ENCODE measurements at regions not wholly inside any gene's neighbourhood (a gene's known extent, or its start where the extent isn't known, plus 50 kb on each side); places are given as distances from the start of the nearest gene placed in this dataset.
A peak's percentile ranks its signal among the peaks of the same experiment; 100 is the strongest.
"Not testable (repeated sequence)": the region's sequence is repeated elsewhere in the genome, so short reads cannot be mapped to it uniquely, and the experiment has no call there.

GRCh38 chr16:82295290-82296201 lies 125.5 kb upstream of the MPHOSPH6 start:
- DNase-seq: no peak

DNA sequence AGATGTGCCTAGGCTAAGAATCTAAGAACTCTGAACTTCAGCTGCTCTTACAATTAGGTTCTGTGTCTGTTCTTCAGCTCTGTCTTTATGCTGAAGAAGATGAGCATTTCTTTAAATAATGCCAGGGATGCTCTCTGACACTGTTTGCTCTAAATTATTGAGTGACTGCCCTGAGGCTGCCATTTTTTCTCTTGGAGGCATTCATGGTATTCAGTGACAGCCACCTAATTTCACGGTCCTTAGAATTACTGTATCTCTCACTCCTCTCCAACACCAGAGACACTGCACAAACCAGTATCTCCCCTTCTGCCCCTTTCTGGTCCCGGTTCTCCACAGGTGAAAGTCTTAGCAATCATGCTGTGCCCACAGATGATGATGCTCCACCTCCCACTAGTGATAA lies 123.6 kb upstream of the MPHOSPH6 start:
- no peak for DNase-seq

DNA sequence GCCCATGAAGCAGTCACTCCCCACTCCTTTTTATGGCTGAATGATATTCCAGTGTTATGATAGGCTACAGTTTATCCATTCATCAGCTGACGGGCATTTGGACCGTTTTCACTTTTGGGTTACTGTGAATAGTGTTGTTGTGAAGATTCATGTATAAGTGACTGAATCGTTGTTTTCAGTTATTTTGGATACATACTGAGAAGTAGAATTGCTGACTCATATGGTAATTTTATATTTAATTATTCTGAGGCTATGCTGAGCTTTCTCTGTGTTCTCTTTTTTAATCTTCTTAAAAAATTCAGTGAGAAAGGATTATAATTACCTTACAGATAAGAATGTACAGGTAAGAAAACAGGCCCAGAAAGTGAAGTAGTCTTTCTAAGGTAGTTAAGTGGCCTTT lies 117.9 kb upstream of the MPHOSPH6 start:
- no peak for DNase-seq

DNA sequence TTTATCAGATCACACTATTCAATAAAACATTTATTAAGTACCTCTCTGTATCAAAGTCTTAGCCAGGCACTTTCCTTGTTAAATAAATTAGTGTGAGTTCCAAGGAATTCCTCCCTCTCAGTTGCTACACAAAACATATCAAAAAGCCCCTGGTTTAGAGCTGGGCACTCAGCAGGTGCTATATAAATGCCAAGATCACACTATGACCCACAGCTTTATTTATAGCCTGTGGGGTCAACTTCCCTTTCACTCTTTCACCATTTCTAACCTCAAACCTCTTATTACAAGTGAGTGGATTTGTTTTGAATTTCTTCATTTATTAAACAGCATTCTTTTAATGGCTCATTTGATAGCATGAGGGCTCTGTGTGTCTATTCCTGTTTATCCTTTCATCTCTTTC lies 112.6 kb upstream of the MPHOSPH6 start:
- no peak for DNase-seq

DNA sequence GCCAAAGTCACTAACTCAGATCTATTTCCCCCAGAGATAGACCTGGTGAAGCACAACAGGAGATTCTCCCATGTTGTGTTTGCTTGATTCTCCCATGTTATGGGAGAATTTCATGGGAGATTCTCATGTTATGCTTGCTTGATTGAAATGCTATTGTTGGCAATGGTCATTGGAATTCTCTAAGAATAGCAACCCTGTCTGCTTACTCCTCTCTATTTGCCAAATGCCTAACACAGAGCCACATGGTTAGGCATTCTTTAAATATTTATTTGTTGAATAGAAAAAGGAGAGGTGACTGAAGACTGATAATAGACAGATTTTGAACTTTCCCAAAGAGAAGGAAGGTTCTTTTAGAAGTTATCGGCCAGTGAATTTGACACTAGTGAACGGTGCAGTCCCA lies 111.5 kb upstream of the MPHOSPH6 start:
- DNase-seq: no peak

GRCh38 chr16:82280867-82281266 lies 110.8 kb upstream of the MPHOSPH6 start:
- no peak for DNase-seq

GRCh38 chr16:82275349-82275748 lies 105.3 kb upstream of the MPHOSPH6 start:
- not testable (repeated sequence) for DNase-seq

DNA sequence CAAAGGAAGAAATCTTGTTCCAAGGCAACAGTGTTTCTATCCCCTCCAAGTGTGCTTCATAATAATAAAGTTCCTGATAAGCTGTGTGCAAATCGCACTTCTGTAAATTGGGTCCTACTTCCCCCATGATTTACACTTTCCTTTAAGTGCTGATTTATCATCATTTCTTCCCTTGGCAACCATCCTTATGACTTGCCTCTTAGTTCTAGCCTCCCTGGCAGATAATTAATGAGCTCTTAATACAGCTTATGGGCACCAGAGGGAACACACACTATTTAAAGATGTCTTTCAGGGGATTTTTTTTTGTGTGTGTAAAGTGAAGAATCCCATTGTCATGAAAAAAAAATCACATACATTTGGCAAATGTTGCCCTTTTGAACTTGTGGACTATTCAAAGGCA lies 101.6 kb upstream of the MPHOSPH6 start:
- no peak for DNase-seq

- not testable (repeated sequence) for DNase-seq
These were observed 97.7 kb upstream of the MPHOSPH6 start for GRCh38 chr16:82267675-82268074.

- DNase-seq: no peak
These were observed 95.8 kb upstream of the MPHOSPH6 start for GRCh38 chr16:82265809-82266208.

- no peak for DNase-seq
These were observed 94.7 kb upstream of the MPHOSPH6 start for GRCh38 chr16:82264756-82265155.

- DNase-seq: peak; percentile 53
These were observed 93.6 kb upstream of the MPHOSPH6 start for GRCh38 chr16:82263521-82264143.

DNA sequence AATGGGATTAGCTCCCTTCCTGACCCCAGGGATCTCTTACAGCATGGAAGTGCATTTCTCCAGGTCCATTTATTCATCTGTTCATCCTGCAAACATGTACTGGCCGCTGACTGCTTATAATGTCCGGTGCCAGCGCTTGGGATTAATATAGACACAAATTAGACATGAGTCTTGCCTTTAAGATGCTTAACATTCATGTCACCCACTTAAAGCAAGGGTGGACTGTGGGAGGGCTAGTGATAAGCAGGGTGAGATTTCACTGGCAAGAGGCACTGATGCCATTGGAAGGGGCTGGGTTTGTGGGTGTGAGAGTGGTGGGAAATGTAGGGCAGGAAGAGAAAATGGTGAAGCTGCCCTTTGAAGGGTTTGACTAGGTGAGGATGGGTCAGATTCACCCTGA lies 92.2 kb upstream of the MPHOSPH6 start:
- no peak for DNase-seq

DNA sequence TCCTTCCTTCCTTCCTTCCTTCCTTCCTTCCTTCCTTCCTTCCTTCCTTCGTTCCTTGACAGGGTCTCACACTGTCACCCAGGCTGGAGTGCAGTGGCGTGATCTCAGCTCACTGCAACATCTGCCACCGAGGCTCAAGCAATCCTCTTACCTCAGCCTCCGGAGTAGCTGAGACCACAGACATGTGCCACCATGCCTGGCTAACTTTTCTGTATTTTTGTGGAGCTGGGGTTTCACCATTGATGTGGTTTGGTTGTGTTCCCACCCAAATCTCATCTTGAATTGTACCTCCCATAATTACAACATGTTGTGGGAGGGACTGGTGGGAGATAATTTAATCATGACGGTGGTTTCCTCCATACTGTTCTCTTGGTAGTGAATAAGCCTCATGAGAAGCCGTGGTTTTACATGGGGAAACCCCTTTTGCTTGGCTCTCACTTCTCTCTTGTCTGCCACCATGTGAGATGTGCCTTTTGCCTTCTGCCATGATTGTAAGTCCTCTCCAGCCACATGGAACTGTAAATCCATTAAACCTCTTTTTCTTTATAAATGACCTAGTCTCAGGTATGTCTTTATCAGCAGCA lies 90.3 kb upstream of the MPHOSPH6 start:
- no peak for DNase-seq

DNA sequence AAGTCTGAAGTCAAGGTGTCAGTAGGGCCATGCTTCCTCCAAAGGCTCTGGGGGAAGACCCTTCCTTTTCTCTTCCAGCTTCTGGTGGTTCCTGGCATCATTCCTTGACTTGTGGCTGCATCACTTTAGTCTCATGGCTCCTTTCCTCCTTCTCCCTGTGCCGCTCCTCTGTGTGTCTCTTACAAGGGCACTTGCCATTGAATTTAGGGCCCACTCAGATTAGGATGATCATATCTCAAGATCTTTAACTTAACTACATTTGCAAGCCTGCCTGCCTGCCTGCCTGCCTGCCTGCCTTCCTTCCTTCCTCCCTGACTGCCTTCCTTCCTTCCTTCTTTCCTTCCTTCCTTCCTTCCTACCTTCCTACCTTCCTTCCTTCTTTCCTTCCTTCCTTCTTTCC lies 89.7 kb upstream of the MPHOSPH6 start:
- DNase-seq: no peak

GRCh38 chr16:82257990-82258389 lies 88.0 kb upstream of the MPHOSPH6 start:
- no peak for DNase-seq

DNA sequence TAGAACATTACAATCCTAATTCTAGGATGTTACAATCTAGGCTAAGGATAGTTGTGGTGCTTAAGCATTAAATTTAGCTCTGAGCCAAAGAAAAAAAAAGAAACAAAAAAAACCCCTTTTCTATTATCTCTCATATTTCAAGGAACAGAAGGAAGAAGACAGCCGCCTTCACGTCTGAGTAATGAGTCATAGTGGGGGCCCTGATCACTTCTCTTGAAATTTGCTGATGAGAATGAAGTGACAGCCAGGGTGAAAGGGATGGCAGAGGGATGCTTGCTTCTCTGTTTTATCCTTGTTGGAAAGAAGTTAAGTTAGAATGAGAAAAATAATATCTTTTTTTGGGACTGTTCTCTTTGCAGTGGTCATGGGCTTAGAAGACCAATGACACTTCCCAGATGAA lies 82.6 kb upstream of the MPHOSPH6 start:
- DNase-seq: no peak

GRCh38 chr16:82248677-82249076 lies 78.7 kb upstream of the MPHOSPH6 start:
- DNase-seq: no peak

GRCh38 chr16:82248012-82248656 lies 78.1 kb upstream of the MPHOSPH6 start:
- DNase-seq: no peak

DNA sequence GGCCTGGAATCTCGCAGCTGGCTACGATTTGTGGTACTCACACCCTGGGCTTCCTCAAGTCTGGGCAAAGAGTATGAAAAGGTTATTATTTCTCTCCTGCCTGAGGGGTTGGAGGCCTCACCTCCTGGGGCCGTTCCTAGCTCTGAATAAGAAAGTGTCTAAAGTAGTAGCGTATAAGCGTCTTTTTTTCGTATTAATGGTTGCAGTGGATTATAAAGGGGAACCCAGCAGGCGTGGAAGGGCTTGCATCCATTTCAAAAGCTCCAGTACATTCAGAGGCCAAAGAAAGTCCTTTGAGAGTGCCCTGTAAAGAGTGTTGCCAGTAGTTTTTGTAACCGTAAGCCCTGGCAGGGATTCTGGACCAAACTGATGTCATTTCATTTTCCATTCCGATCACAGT lies 72.2 kb upstream of the MPHOSPH6 start:
- DNase-seq: no peak

- DNase-seq: no peak
These were observed 71.5 kb upstream of the MPHOSPH6 start for GRCh38 chr16:82241469-82242052.

- DNase-seq: no peak
These were observed 70.1 kb upstream of the MPHOSPH6 start for GRCh38 chr16:82240111-82240510.

- DNase-seq: no peak
These were observed 66.9 kb upstream of the MPHOSPH6 start for GRCh38 chr16:82236875-82237274.
